Body of pancreas (tissue), 4 donors: ENCODE measurements at regions not wholly inside any gene's neighbourhood (a gene's known extent, or its start where the extent isn't known, plus 50 kb on each side); places are given as distances from the start of the nearest gene placed in this dataset. TPM values are rescaled to one million over a fixed set of nuclear protein-coding genes. Genes with fewer than 3 reads are reported as not detected.

ENCODE experiments used
- ATAC-seq: fragments of 150-250 bp; one replicate; pipeline ENCODE4 v1.9.1; 2016
- DNase-seq, 4 donors: peaks; one replicate each; pipeline ENCODE4 v3.0.0-alpha.2; 2019
- H3K27ac ChIP-seq, 4 donors: fragments of 200-600 bp; sonication (generic); 1 replicate in 3 of 4; 2 replicates in 1 of 4; pipeline versions ENCODE4 v1.5.1 to v1.6.1; 2016 to 2019; ENCODE audit warnings: mild to moderate bottlenecking in 1 of 4, mixed read lengths in 1 of 4, moderate library complexity in 1 of 4
- H3K27me3 ChIP-seq, 2 donors: fragments of 200-600 bp; sonication (generic); one replicate each; pipeline ENCODE4 v1.6.0; 2016; ENCODE audit warnings: mild to moderate bottlenecking in 1 of 2
- H3K36me3 ChIP-seq, 2 donors: fragments of 200-600 bp; sonication (generic); replicated peaks in 1 of 2; 2 replicates each; pipeline ENCODE4 v1.5.1; 2016; ENCODE audit warnings: low read depth in 2 of 2; ENCODE audit not compliant: insufficient read depth in 1 of 2
- H3K4me1 ChIP-seq: fragments of 200-600 bp; sonication (generic); one replicate; pipeline ENCODE4 v1.6.0; 2016
- H3K4me3 ChIP-seq, 2 donors: fragments of 200-600 bp; sonication (generic); 1 replicate in 1 of 2; 2 replicates in 1 of 2; pipeline ENCODE4 v1.5.1; 2016 to 2019
- H3K9me3 ChIP-seq, 3 donors: fragments of 200-600 bp; sonication (generic); 1 replicate in 2 of 3; 2 replicates in 1 of 3; pipeline ENCODE4 v1.5.1; 2016
- POLR2A ChIP-seq, 3 donors: fragments of 450-650 bp; IDR thresholded peaks; one replicate each; pipeline ENCODE4 v1.6.1; 2016; ENCODE audit warnings: antibody characterized with exemption in 3 of 3, mild to moderate bottlenecking in 2 of 3
- WGBS, 2 donors: methylation state at CpG; one replicate each; pipeline ENCODE4 v1.1.5; 2017; 5-methylcytosine and 5-hydroxymethylcytosine counted together
- intact Hi-C: fragments of 100-400 bp; cut with DNase I; formaldehyde crosslinking; loops from one replicate; pipeline ENCODE4 v1.15.1; 2023
- small RNA-seq: library from RNA; depleted of rRNA; stranded (forward); fragments of <200 nt; gene quantifications from one replicate; pipeline ENCODE3, GENCODE V24; 2016
- TF ChIP-seq, protein P1 (sequence below), 7 experiments: fragments of 450-650 bp in 4 of 7; fragments of 200-600 bp in 3 of 7; sonication (generic) in 3 of 7; IDR thresholded peaks; one replicate each; pipeline ENCODE4 v1.5.1; 2016 to 2019; ENCODE audit warnings: antibody characterized with exemption in 7 of 7

DNA sequence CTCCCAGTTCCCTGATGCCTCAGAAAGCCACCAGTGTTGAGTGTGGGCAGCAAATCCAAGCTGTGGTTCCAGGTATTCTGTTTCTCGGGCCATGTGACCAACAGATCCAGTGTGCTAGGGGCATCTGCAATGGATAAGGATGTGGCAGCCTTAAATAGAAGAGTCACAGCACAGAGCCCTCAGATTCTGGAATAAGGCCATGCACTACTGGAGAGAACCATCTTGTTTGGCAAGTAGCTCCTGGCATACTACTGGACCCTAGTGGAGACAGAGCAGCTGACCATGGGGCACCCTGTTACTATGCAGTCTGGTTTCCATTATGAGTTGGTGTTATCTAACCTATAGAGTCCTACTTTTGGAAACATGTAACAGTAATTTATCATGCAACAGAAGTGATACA lies 53.3 kb upstream of the ZBTB7C start:
- DNase-seq (no peak), ATAC-seq (no peak)
- H3K9me3 ChIP-seq: no peaks in the 10 kb centered on the region
- peaks cover 12% of the 10 kb centered on the region for H3K4me1 ChIP-seq
- TF ChIP-seq POLR2A (IDR thresholded peaks at IDR 0.05): no peak
- TF ChIP-seq, protein P1, sequence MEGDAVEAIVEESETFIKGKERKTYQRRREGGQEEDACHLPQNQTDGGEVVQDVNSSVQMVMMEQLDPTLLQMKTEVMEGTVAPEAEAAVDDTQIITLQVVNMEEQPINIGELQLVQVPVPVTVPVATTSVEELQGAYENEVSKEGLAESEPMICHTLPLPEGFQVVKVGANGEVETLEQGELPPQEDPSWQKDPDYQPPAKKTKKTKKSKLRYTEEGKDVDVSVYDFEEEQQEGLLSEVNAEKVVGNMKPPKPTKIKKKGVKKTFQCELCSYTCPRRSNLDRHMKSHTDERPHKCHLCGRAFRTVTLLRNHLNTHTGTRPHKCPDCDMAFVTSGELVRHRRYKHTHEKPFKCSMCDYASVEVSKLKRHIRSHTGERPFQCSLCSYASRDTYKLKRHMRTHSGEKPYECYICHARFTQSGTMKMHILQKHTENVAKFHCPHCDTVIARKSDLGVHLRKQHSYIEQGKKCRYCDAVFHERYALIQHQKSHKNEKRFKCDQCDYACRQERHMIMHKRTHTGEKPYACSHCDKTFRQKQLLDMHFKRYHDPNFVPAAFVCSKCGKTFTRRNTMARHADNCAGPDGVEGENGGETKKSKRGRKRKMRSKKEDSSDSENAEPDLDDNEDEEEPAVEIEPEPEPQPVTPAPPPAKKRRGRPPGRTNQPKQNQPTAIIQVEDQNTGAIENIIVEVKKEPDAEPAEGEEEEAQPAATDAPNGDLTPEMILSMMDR (IDR thresholded peaks at IDR 0.05): no peak
- no peak overlapping the region for H3K4me3 ChIP-seq
- intact Hi-C loops: no loop called here
- WGBS, 2 donors: 93 to 100% methylated on average over 1 of the region's 1 CpG
- no peak overlapping the region for H3K27ac ChIP-seq
- no peaks in the 10 kb centered on the region for H3K27me3 ChIP-seq
- H3K36me3 ChIP-seq: no peaks in the 10 kb centered on the region

DNA sequence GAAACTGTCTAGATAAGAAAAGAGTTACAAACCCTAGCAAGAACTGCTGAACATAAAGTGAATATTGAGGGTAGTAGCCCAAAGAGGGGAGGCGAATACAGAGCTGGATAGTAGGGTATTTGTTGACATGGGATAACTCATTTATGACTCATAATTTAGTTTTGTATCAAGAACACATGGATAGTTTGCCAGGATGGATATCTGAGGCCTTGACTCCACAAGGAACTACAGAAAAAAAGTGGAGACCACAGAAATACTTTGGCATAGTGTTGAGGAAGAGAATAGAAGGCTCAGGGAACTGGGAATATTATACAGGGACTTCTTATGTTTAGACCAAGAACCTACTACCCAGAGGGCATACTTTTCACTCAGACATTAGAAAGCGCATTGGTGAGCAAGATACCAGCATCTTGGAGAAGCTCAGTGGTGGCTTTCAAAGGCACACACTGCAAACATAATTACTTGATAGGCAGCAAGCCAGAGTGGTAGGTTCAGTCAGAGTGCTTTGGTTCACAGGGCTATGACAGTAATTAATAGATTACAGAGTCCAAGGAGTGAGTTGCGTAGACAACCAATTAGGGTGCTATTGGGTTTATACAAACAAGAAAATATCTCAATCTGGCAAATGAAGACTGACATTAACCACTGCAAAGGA lies 51.9 kb upstream of the ZBTB7C start:
- H3K27ac ChIP-seq: peak overlapping the region in 2 of 4 donors; percentile 20 to 69
- no peaks in the 10 kb centered on the region for H3K36me3 ChIP-seq
- TF ChIP-seq, protein P1 (IDR thresholded peaks at IDR 0.05): no peak
- no peak for TF ChIP-seq POLR2A (IDR thresholded peaks at IDR 0.05)
- no peaks in the 10 kb centered on the region for H3K9me3 ChIP-seq
- 34 to 52% methylated on average over 3 of the region's 3 CpGs for WGBS, 2 donors
- H3K4me1 ChIP-seq: peaks cover 15% of the 10 kb centered on the region
- H3K27me3 ChIP-seq: no peaks in the 10 kb centered on the region
- ATAC-seq: peak; percentile 63
- intact Hi-C loops: no loop called here
- peak in 1 of 4 donors; percentile 25 for DNase-seq
- H3K4me3 ChIP-seq: no peak overlapping the region

DNA sequence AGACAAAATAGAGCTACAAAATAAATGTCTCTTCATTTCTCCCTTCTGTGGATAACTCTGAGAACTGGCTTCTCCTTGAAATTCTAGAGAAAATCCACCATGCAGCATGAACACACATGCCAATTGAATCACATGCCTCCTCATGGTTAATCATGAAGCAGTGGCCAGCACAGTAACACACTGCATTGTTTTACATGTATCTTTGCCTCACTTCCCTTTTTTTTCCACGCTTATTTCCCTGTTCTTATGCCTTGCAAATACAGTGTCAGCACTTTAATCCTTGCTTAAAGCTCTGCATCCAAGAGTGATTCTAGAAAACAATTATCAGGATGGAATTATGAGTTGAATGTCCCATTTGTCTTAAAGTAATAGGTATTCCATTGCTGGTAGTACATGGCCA lies 50.3 kb upstream of the ZBTB7C start:
- WGBS, 2 donors: 78 to 85% methylated on average over 1 of the region's 1 CpG
- Histone ChIP-seq H3K36me3 (no peaks in the 10 kb centered on the region), H3K9me3 (no peaks in the 10 kb centered on the region), H3K27me3 (no peaks in the 10 kb centered on the region), H3K4me3 (no peak overlapping the region), H3K27ac (no peak overlapping the region), H3K4me1 (peaks cover 20% of the 10 kb centered on the region)
- DNase-seq (peak in 1 of 4 donors; percentile 37), ATAC-seq (no peak)
- intact Hi-C loops: no loop called here
- TF ChIP-seq, protein P1 (IDR thresholded peaks at IDR 0.05): no peak
- TF ChIP-seq POLR2A (IDR thresholded peaks at IDR 0.05): no peak

DNA sequence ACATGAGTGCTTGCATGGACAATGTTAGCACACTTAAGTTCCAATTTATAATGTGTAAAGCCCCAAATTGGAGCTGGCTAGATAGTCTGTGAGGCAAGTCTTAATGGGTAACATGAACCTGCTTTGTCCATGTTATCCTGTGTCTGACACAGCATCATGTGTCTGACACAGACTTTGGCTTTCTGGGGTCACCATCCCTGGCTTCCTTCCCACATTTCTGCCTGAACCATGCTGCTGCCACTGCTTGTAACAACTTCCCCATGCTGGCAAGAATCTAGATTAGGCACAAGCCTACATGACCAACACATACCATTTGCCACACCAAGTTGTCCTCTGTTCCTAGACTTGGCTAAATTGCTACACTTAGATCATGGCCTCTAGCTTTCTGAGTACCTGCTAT lies 49.8 kb upstream of the ZBTB7C start:
- TF ChIP-seq, protein P1 (IDR thresholded peaks at IDR 0.05): no peak
- TF ChIP-seq POLR2A (IDR thresholded peaks at IDR 0.05): no peak
- peaks cover 25% of the 10 kb centered on the region for H3K4me1 ChIP-seq
- ATAC-seq: no peak
- no peak overlapping the region for H3K4me3 ChIP-seq
- intact Hi-C loops: no loop called here
- DNase-seq: peak in 1 of 4 donors; percentile 25
- no peak overlapping the region for H3K27ac ChIP-seq
- no peaks in the 10 kb centered on the region for H3K36me3 ChIP-seq
- H3K9me3 ChIP-seq: no peaks in the 10 kb centered on the region
- no peaks in the 10 kb centered on the region for H3K27me3 ChIP-seq

Small RNAs in the stretch of these regions (small RNA-seq; reads per million reads assigned to genes)
- gene AC024288.1 (not detected), gene RNA5SP456 (not detected)
